Endothelial cell of umbilical vein (primary cell): ENCODE measurements at regions not wholly inside any gene's neighbourhood (a gene's known extent, or its start where the extent isn't known, plus 50 kb on each side); places are given as distances from the start of the nearest gene placed in this dataset.

Experiments used
- BruUV-seq: library from RNA; stranded (reverse); fragments of 400-500 nt; replicated peaks from 2 replicates; lab custom pipeline; 2021; lab: Mats Ljungman, UMichigan
- CTCF ChIA-PET: fragments of 300-600, 350-600 bp; sonication (Branson Sonifier 250); formaldehyde crosslinking; loops from one replicate; lab custom pipeline; 2021; ENCODE audit warnings: antibody characterized with exemption, inconsistent platforms; lab: Charles Lee
- POLR2A ChIA-PET: fragments of 300-600, 350-600 bp; sonication (Branson Sonifier 250); formaldehyde crosslinking; loops from one replicate; lab custom pipeline; 2021; ENCODE audit warnings: antibody characterized with exemption, inconsistent platforms; lab: Charles Lee
- DNase-seq: peaks from one replicate; pipeline ENCODE4 v3.0.0-alpha.2; 2011; ENCODE audit warnings: low read depth, low spot score
- FAIRE-seq: peaks from 2 replicates; lab custom pipeline; 2011; peaks lifted over from hg19 to GRCh38; lab: Jason Lieb, UNC
- H2AFZ ChIP-seq: 2 replicates; pipeline ENCODE4 v1.6.0; 2012; ENCODE audit warnings: low read depth, low read length, control low read depth, inconsistent platforms
- H3K27ac ChIP-seq: 2 replicates; pipeline ENCODE4 v1.5.1; 2011; ENCODE audit warnings: low read depth, mild to moderate bottlenecking, control low read depth, low read length, moderate library complexity; ENCODE audit not compliant: insufficient read depth
- H3K27me3 ChIP-seq, 2 experiments: 2 replicates each; pipeline versions ENCODE4 v1.6.0 to v1.6.1; 2011; ENCODE audit warnings: low read length in 2 of 2, mixed read lengths in 1 of 2; ENCODE audit not compliant: control insufficient read depth in 2 of 2, insufficient read depth in 2 of 2
- H3K36me3 ChIP-seq, 2 experiments: 2 replicates in 1 of 2; 3 replicates in 1 of 2; pipeline ENCODE4 v1.5.1; 2011; ENCODE audit warnings: low read length in 2 of 2, mild to moderate bottlenecking in 1 of 2, moderate library complexity in 1 of 2; ENCODE audit not compliant: control insufficient read depth in 2 of 2, insufficient read depth in 2 of 2; ENCODE audit errors: extremely low read depth in 1 of 2
- H3K4me1 ChIP-seq: 3 replicates; pipeline ENCODE4 v1.5.1; 2011; ENCODE audit warnings: mild to moderate bottlenecking, low read length; ENCODE audit not compliant: control insufficient read depth, insufficient read depth; ENCODE audit errors: extremely low read depth
- H3K4me2 ChIP-seq: 2 replicates; pipeline ENCODE4 v1.6.1; 2011; ENCODE audit warnings: low read length, control low read depth, mixed read lengths; ENCODE audit not compliant: insufficient read depth
- H3K4me3 ChIP-seq, 3 experiments: fragments of 200-600 bp in 1 of 3; sonication (generic), shearing (Covaris generic) in 1 of 3; replicated peaks in 1 of 3; 2 replicates each; pipeline ENCODE4 v1.5.1; 2011 to 2016; ENCODE audit warnings: control low read depth in 3 of 3, low read length in 3 of 3, mild to moderate bottlenecking in 2 of 3, inconsistent platforms in 1 of 3, low read depth in 1 of 3, moderate library complexity in 1 of 3; ENCODE audit not compliant: insufficient read depth in 1 of 3
- H3K79me2 ChIP-seq: 2 replicates; pipeline ENCODE4 v1.6.0; 2012; ENCODE audit warnings: low read length, inconsistent platforms; ENCODE audit not compliant: control insufficient read depth, insufficient read depth
- H3K9ac ChIP-seq: replicated peaks from 2 replicates; pipeline ENCODE3; 2011; ENCODE audit warnings: low read length, control low read depth; ENCODE audit not compliant: insufficient read depth; ENCODE audit errors: extremely low read depth
- H3K9me1 ChIP-seq: replicated peaks from 3 replicates; pipeline ENCODE4 v1.6.0; 2011; ENCODE audit warnings: mild to moderate bottlenecking, low read length; ENCODE audit not compliant: control insufficient read depth, insufficient read depth; ENCODE audit errors: extremely low read depth
- H3K9me3 ChIP-seq: replicated peaks from 2 replicates; pipeline ENCODE4 v1.5.1; 2012; ENCODE audit warnings: low read length, inconsistent platforms; ENCODE audit not compliant: control insufficient read depth, insufficient read depth
- H4K20me1 ChIP-seq: replicated peaks from 2 replicates; pipeline ENCODE3; 2011; ENCODE audit warnings: mild to moderate bottlenecking, low read length; ENCODE audit not compliant: control insufficient read depth, insufficient read depth; ENCODE audit errors: extremely low read depth
- EZH2 ChIP-seq: IDR thresholded peaks from 2 replicates; pipeline ENCODE4 v1.6.1; 2012; ENCODE audit warnings: borderline replicate concordance, low read depth, mild to moderate bottlenecking, moderate library complexity, low read length, inconsistent platforms; ENCODE audit not compliant: severe bottlenecking
- FOS ChIP-seq: IDR thresholded peaks from 2 replicates; pipeline ENCODE4 v1.6.1; 2011; ENCODE audit warnings: mild to moderate bottlenecking, low read length, moderate library complexity, borderline replicate concordance; ENCODE audit not compliant: insufficient read depth
- GATA2 ChIP-seq: IDR thresholded peaks from 2 replicates; pipeline ENCODE4 v1.7.0; 2011; ENCODE audit warnings: low read depth, mild to moderate bottlenecking, moderate library complexity, mixed read lengths, low read length; ENCODE audit not compliant: insufficient read length, insufficient read depth
- JUN ChIP-seq: IDR thresholded peaks from 2 replicates; pipeline ENCODE4 v1.6.1; 2011; ENCODE audit warnings: borderline replicate concordance, low read depth; ENCODE audit not compliant: insufficient read length, insufficient read depth
- MAX ChIP-seq: IDR thresholded peaks from 2 replicates; pipeline ENCODE4 v1.6.1; 2011; ENCODE audit not compliant: insufficient read depth, insufficient read length
- MYC ChIP-seq: IDR thresholded peaks from one replicate; pipeline ENCODE4 v1.6.1; 2011; ENCODE audit warnings: mild to moderate bottlenecking, low read depth, low read length
- POLR2A ChIP-seq: IDR thresholded peaks from 2 replicates; pipeline ENCODE4 v1.6.1; 2012; ENCODE audit warnings: low read depth, mild to moderate bottlenecking, control low read depth, low read length
- POLR2AphosphoS5 ChIP-seq: IDR thresholded peaks from 2 replicates; pipeline ENCODE4 v1.6.1; 2012; ENCODE audit warnings: low read depth, mild to moderate bottlenecking, control low read depth, low read length, moderate library complexity; ENCODE audit not compliant: insufficient read depth
- dilution Hi-C: fragments of 300-500 bp; cut with MboI; formaldehyde crosslinking; loops from one replicate; pipeline ENCODE4 v1.15.0; 2019; ENCODE audit warnings: low sequenced_read_pairs; ENCODE audit not compliant: extremely low pct_ligation_motif_present
- intact Hi-C: fragments of 100-400 bp; cut with micrococcal nuclease; formaldehyde crosslinking; loops from one replicate; pipeline ENCODE4 v1.10.0; 2022
- TF ChIP-seq, protein P1 (sequence below), 2 donors: IDR thresholded peaks; 1 replicate in 1 of 2; 2 replicates in 1 of 2; pipeline ENCODE4 v1.5.1; 2011; ENCODE audit warnings: low read length in 2 of 2, mild to moderate bottlenecking in 2 of 2, moderate library complexity in 2 of 2, control low read depth in 1 of 2, inconsistent platforms in 1 of 2, low read depth in 1 of 2; ENCODE audit not compliant: insufficient read depth in 1 of 2; ENCODE audit errors: extremely low read depth in 1 of 2

- Histone ChIP-seq H3K79me2 (no peaks in the 10 kb centered on the region), H3K4me2 (no peak overlapping the region), H3K36me3 (no peaks in the 10 kb centered on the region), H3K4me3 (no peak overlapping the region), H3K9me1 (no peaks in the 10 kb centered on the region), H3K27ac (no peak overlapping the region), H3K9me3 (no peaks in the 10 kb centered on the region), H2AFZ (no peak overlapping the region), H3K4me1 (no peaks in the 10 kb centered on the region), H4K20me1 (no peaks in the 10 kb centered on the region), H3K27me3 (no peaks in the 10 kb centered on the region), H3K9ac (no peak overlapping the region)
- dilution Hi-C loops = no loop called here
- TF ChIP-seq GATA2 (no peak), MYC (no peak), MAX (no peak), JUN (no peak), POLR2A (no peak), EZH2 (no peak), FOS (no peak), POLR2AphosphoS5 (no peak)
- TF ChIP-seq, protein P1, sequence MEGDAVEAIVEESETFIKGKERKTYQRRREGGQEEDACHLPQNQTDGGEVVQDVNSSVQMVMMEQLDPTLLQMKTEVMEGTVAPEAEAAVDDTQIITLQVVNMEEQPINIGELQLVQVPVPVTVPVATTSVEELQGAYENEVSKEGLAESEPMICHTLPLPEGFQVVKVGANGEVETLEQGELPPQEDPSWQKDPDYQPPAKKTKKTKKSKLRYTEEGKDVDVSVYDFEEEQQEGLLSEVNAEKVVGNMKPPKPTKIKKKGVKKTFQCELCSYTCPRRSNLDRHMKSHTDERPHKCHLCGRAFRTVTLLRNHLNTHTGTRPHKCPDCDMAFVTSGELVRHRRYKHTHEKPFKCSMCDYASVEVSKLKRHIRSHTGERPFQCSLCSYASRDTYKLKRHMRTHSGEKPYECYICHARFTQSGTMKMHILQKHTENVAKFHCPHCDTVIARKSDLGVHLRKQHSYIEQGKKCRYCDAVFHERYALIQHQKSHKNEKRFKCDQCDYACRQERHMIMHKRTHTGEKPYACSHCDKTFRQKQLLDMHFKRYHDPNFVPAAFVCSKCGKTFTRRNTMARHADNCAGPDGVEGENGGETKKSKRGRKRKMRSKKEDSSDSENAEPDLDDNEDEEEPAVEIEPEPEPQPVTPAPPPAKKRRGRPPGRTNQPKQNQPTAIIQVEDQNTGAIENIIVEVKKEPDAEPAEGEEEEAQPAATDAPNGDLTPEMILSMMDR (IDR thresholded peaks at IDR 0.05; ENCODE audit: extremely low read depth in 1 of 2, insufficient read depth in 1 of 2, low read depth in 1 of 2, low read length in 2 of 2) = no peak
- CTCF ChIA-PET = interaction anchor here (0.8 to 1.1 kb wide), 2 partner anchors 11 to 24 kb away, joined by 3 read pairs; no protein-coding TSS in a partner anchor
- no TSS peak for BruUV-seq
- POLR2A ChIA-PET = no interaction called here
- intact Hi-C loops = no loop called here
- FAIRE-seq (no peak), DNase-seq (no peak)
These were observed 79.1 kb upstream of the NEUROD6 start for GRCh38 chr7:31419505-31420055.
